Hepatocyte (in vitro differentiated cells): ENCODE measurements at regions not wholly inside any gene's neighbourhood (a gene's known extent, or its start where the extent isn't known, plus 50 kb on each side); places are given as distances from the start of the nearest gene placed in this dataset.

Experiments used
- CTCF ChIP-seq: fragments of 200-600 bp; sonication (generic); IDR thresholded peaks from 2 replicates; pipeline ENCODE4 v1.5.1; 2016; ENCODE audit warnings: antibody characterized with exemption, mild to moderate bottlenecking; ENCODE audit not compliant: poor library complexity
- EZH2 ChIP-seq: fragments of 200-600 bp; sonication (generic); IDR thresholded peaks from 2 replicates; pipeline ENCODE4 v1.6.1; 2016; ENCODE audit warnings: antibody characterized with exemption, mild to moderate bottlenecking, borderline replicate concordance
- EZH2phosphoT487 ChIP-seq: fragments of 200-600 bp; sonication (generic); IDR thresholded peaks from one replicate; pipeline ENCODE4 v1.6.1; 2018; ENCODE audit warnings: antibody characterized with exemption, mild to moderate bottlenecking, low read depth, moderate library complexity; ENCODE audit not compliant: unreplicated experiment, severe bottlenecking

- TF ChIP-seq CTCF (no peak), EZH2phosphoT487 (no peak), EZH2 (no peak)
Measured at GRCh38 chrX:131923614-131924250, 99.4 kb upstream of the STK26 start.
